Globus pallidus (tissue), 1 donor: ENCODE measurements at regions not wholly inside any gene's neighbourhood (a gene's known extent, or its start where the extent isn't known, plus 50 kb on each side); places are given as distances from the start of the nearest gene placed in this dataset.

Experiments
- DNase-seq: peaks from one replicate; pipeline ENCODE4 v3.0.0-alpha.2; 2015; ENCODE audit warnings: low spot score

DNA sequence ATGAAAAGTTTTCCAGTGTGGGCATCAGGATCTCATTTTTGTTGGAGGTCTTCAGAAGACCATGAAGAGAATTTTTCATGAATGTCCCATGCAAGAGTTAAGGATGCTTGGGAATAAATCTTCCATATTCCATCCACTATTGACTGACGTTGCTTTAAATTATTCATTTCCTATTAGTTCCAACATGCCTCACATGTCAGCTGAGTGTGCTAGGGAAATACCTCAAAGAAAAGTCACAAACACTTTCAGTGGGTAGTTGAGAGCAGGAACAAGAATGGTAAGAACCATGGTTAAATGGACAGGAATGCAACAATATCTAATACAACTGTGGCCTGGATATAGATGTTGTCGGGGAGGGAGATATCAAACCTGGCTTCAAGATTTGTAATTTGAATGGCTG lies 610.1 kb downstream of the TECRL start:
- no peak for DNase-seq

DNA sequence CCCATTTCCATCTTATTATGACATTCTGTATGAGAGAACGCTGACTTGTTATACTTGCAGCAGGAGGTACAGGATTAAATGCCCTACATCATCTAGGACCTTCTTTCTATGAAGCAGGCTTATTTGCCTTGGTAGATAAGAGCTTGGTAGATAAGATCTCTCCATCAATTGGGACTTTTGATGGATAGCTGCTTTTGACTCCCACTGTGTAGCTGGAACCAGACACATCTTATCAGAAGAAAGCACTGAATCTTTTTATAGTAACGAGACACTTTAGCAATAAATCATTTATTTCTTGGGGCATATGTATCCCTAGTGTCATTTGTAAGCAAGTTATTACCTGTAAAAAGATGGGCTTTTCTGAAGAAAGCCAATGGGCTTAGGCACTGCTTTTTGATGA lies 613.9 kb downstream of the TECRL start:
- DNase-seq, result no peak

DNA sequence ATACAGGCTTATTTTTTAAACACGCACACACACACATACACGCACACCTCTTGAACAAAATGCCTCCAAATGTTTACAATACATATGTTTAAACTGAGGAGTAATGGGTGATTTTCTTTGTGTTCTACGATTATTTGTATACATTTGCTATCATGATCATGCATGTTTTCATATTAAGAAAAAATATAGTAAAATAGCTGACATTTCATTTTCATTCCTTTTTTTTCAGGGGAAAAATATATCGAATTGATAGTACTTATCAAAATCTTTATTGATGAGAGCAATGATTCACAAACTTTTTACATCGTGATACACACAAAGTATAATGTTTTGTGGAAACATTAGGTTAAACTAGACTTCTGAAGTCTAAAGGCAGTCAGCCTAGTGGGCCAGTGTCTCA lies 618.9 kb downstream of the TECRL start:
- no peak for DNase-seq

DNA sequence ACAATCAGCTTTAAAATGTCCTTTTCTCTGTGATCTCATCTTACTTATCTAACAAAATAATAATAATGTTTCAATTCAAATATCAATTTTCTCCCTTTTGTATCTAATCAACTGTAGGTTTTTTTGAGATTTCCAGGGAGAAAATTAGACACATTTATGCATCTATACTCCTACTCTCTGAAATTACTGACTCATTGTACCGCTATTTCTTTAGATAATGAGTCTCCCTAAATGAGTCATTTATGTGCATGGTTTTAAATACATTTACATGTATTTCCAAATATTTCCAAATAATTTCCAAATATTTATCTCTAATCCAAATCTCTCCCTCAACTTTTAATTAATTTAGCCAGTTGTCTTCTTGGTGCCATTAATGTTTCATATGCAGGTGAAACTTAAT lies 621.0 kb downstream of the TECRL start:
- no peak for DNase-seq

GRCh38 chr4:63787326-63787725 lies 621.9 kb downstream of the TECRL start:
- DNase-seq, result no peak

DNA sequence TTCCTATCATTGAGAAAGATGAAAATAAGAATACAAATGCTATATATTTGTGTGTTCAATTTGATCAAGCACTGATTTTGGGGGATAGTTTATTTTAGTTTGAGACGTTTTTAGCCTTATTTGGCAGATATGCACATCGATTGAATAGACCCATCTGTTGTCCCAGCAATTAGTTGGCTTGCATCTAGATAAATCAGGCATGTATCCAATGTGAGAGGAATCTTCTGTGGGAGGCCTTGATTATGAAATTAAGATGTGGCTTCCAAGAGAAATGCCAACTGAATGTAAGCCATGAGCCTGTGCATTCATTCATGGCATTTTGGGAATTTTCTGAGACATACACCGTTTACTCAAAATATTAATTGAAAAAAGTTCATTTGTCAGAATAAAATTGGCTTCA lies 623.1 kb downstream of the TECRL start:
- DNase-seq, result no peak

- DNase-seq, result no peak
Measured at GRCh38 chr4:63784822-63785221, 624.4 kb downstream of the TECRL start.

DNA sequence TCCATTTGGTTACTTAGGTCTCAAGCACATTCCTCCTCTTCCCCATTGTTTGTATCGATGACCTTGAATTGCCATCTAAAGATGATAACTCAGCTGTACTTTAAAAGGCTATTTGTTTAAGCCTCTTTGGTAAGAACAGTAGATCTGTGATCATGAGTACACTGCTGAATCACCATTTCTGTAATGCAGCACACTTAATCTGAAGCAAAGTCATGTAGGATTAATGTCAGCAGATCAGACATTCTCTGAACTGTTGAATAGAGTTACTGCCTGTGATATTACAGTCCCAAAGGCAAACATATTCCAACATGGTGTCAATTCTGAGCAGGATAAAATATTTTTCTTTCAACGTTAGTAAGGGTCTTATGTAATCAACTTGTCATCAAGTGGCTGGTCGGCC lies 631.6 kb downstream of the TECRL start:
- DNase-seq, result no peak

DNA sequence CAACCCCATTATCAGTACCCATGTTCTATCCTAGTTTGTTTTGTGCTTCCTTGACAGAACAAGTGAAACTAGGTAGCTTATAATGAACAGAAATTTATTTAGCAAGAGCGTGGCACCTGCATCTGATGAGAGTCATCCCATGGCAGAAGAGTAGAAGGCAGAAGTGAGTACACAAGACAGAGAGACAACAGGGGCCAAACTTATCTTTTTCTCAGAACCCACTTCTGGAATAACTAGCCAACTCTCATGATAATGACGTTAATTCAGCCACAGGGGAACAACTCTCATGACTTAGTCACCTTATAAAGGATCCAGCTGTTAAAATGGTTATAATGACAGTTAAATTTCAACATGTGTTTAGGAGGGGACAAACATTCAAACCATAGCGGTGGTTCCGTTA lies 644.9 kb downstream of the TECRL start:
- DNase-seq, result no peak

DNA sequence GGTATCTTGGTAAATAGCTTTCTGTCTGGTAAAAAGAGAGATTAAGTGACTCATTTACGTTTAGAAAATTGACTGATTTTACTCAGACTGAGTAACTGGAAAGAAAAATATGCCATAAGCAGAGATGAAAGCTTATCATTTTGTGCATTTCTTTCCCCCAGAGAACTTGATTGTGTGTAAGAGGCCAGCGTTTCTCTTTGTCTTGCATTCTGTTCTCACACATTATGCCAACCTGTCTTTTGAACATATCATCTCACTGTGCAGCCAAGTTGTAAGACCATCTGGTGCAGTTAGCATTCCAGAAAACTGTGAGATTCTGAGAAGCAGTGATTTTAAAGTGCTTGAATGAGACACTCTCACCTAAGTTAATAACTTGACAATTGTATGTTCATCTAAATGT lies 651.3 kb downstream of the TECRL start:
- DNase-seq, result no peak

DNA sequence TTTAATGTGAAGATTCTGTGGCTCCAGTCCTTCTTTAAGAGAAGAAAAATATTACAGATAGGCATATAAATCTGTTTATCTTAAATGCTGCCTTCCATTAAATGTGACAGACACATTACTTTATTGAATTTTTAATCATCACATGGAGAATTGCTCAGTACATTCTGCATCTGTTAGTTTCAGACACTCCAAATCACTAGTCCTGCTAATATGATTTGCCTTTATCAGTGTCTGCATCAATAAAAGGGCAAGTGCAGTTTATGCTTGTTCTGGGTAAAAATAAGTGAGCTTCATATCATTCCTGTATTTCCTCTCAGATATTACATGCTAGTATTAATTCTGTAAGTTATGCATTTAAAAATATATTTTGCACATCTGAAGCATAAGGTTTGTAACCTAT lies 666.4 kb downstream of the TECRL start:
- DNase-seq, result no peak

DNA sequence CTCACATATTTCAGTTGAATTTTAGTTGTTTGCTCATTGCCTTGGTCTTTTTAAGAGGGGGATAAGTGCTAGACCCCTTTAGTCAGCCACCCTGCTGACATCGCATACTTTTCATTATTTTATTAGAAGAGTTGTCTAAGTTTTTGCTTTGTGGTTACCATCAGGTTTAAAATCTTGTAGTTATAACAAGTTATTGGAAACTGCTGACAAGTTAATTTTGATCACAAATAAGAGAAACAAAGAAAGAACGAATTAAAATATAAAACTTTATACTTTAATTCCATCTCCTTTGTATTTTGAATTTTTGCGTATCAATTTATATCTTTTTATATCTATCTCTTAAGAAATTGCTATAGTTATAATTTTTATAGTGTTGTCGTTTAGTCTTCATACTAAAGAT lies 679.7 kb downstream of the TECRL start:
- DNase-seq, result no peak

DNA sequence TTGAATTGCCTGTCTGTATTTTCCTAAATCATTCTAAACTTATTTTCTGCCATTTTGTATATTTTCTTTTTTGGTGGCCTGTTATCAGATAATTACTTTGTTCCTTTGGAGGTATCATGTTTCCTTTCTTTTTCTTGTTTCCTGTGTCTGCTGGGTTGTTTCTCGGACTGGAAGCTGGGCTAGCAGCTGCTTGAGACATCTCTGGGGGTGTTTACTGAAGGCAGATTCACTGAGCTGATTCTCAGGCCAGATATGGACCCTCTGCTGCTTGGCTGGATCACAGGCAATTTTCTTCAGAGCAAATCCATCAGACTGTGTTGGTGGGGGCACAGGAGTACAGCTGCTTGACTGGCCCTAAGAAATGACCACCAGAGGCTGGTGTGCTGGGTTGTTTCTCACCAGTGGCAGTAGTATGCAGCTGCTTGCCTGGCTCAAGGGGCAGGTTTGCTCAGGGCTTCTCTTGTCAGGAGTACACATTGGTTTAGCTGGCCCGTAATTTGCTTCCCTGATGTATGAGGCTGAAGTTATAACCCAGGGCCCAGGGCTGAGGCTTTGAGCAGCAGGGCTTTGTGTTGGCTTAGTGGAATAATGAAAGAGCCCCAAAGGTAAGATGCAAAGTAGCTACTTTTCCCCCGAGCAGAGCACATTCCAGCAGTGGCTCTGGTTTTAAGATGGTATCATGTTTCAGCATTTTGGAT lies 680.6 kb downstream of the TECRL start:
- DNase-seq, result no peak

DNA sequence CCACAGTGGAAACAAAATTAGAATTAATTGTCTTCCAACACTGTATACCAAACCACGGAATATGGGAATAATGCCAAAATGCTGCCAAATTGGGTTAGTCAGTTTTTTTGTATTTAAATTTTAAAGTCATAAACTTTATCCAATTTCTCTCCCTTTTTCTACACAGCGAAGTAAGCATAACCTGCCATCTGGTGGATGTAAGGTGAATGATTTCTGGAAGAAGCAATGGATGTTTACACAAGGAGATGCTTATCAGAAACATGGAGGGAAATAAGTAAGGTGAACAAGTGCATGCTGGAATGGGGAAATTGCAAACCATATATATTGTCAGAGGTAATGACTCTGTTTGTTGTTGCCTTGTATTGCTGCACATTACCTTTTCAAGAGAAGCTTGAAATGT lies 691.9 kb downstream of the TECRL start:
- DNase-seq, result no peak

DNA sequence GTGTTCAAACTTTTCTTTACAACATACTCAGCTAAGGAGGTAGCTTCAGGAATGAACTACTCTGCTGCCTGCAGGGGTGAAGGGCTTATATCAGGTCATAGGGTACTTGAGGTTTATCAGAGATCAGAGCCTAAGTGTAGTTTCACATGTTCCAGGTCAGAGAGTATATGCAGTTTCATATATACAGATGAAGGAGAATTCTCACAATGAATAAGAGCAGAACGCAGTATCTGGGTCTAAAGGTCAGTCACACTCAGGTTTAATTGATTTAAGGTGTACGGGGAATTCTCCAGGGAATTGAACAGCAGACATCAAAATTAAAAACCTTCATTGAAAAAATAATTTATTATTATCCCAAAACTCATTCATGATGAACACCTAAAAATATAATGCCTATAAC lies 700.6 kb downstream of the TECRL start:
- no peak for DNase-seq

GRCh38 chr4:63700569-63700968 lies 708.7 kb downstream of the TECRL start:
- DNase-seq, result no peak

GRCh38 chr4:63693321-63693720 lies 715.9 kb downstream of the TECRL start:
- no peak for DNase-seq

DNA sequence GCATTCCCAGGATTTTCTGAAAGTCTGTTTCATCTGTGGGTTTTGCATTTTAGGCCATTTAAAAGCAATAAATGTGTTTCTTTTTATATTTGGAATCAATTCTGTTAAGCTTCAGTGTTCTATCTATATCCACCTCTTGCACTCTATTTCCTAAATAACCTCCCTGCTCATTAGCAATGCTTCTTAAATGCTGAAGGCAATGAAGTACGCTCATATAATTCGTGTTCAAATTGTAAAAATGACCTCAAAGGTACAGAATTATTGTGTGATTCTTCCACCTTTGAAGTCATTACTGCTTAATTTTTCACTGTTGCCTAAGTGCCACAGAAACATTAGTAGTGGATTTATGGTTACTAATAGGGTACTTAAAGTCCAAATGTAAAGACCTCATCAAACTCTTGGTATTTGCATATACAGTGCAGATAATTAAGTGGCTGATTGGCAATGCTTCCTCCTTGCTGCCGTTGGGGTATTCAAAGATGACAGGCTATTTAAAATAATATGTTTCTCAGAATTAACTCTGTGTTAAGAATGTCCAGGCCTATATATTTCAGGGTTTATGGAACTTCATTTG lies 730.8 kb downstream of the TECRL start:
- DNase-seq, result no peak

GRCh38 chr4:63670735-63671134 lies 738.5 kb downstream of the TECRL start:
- DNase-seq, result no peak

GRCh38 chr4:63663870-63664269 lies 745.4 kb downstream of the TECRL start:
- no peak for DNase-seq

GRCh38 chr4:63644396-63644795 lies 764.9 kb downstream of the TECRL start:
- DNase-seq, result no peak

DNA sequence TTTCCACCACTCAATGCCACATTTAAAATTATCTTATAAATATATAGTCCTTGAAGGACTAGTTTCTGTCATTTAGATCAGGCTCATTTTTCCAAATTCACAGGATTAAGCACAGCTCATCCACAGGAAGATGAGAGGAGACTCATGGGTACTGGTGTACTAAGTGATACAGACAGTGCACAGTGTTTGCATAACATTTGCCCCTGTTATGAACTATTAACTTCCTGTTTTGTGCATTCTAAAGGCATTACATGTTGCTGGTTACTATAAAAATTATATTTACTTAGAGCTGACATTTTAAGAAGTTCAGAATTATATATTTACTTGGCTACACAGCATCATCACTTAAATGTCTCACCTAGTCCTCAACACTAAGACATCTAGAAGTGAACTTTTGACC lies 772.0 kb downstream of the TECRL start:
- DNase-seq, result no peak

DNA sequence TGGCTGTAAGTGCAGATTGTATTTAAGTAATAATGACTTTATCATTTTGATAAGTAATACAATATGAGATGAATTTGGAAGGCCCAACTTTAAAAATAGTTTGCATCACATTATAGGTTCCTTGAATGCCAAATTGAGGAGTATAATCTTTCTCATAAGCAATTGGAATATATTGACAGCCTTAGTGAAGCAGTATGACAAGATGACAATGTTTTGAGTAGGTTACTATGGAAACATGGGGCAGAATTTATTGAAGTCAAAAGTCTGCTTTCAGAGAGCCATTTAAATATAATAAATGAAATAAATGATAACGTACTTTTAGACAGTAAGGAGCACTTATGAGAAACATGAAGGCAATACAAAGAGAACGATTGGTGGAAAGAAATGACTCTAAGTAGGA lies 776.4 kb downstream of the TECRL start:
- DNase-seq, result no peak

DNA sequence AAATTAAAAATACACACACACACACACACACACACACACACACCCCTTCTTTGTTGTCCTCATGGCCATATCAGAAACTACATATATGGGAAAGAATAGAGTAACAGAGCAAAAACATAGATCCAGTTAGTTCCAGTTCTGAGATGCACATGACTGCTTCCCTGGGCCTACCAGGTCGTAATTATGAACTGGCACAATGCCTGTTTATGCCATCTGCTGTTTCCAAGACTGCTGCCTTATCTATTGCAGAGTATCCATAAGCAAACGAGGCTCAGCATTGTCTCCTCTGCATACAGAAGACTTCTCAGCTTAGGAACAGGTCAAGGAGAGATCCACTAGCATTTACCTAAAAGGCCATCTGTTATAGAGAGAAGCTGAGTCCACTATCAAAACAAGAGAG lies 789.0 kb downstream of the TECRL start:
- DNase-seq, result no peak
